Heart right ventricle (tissue), 16 donors: ENCODE measurements at regions not wholly inside any gene's neighbourhood (a gene's known extent, or its start where the extent isn't known, plus 50 kb on each side); places are given as distances from the start of the nearest gene placed in this dataset.

ENCODE experiments used
- ATAC-seq, 8 donors: fragments of 200-7000 bp; cut with Tn5 transposase; one replicate each; pipeline ENCODE4 v1.9.1; 2020; ENCODE audit warnings: mild to moderate bottlenecking in 8 of 8, moderate library complexity in 8 of 8, moderate number of reproducible peaks in 1 of 8
- DNase-seq, 2 donors: peaks; one replicate each; pipeline ENCODE4 v3.0.0-alpha.2; 2020
- H3K27ac ChIP-seq, 10 donors: fragments of 200-600 bp; sonication (generic) in 2 of 10; one replicate each; pipeline versions ENCODE4 v1.5.0 to v1.8.0; 2020 to 2022; ENCODE audit warnings: mild to moderate bottlenecking in 3 of 10
- H3K27me3 ChIP-seq, 7 donors: fragments of 200-600 bp; one replicate each; pipeline ENCODE4 v1.8.0; 2021 to 2022; ENCODE audit warnings: mild to moderate bottlenecking in 2 of 7
- H3K36me3 ChIP-seq, 9 donors: fragments of 200-600 bp; sonication (generic) in 1 of 9; one replicate each; pipeline versions ENCODE4 v1.5.0 to v1.8.0; 2020 to 2022; ENCODE audit warnings: mild to moderate bottlenecking in 2 of 9
- H3K4me1 ChIP-seq, 9 donors: fragments of 200-600 bp; sonication (generic) in 1 of 9; one replicate each; pipeline versions ENCODE4 v1.5.0 to v1.8.0; 2020 to 2022; ENCODE audit warnings: mild to moderate bottlenecking in 4 of 9
- H3K4me3 ChIP-seq, 10 donors: fragments of 200-600 bp; sonication (generic) in 2 of 10; one replicate each; pipeline versions ENCODE4 v1.5.0 to v1.8.0; 2020 to 2022; ENCODE audit warnings: mild to moderate bottlenecking in 7 of 10, moderate library complexity in 2 of 10
- H3K9me3 ChIP-seq, 11 donors: fragments of 200-600 bp in 10 of 11; sonication (generic) in 2 of 11; one replicate each; pipeline versions ENCODE4 v1.5.0 to v1.8.0; 2013 to 2022; ENCODE audit warnings: mild to moderate bottlenecking in 2 of 11, control low read depth in 1 of 11, moderate library complexity in 1 of 11
- WGBS, 2 donors: extraction: QIAGEN DNeasy Blood & Tissue Kit; methylation state at CpG; one replicate each; pipeline ENCODE4 v1.1.7; 2013; ENCODE audit warnings: inconsistent platforms in 1 of 2; 5-methylcytosine and 5-hydroxymethylcytosine counted together
- intact Hi-C, 10 donors: fragments of 100-400 bp; cut with DNase I; formaldehyde crosslinking; loops; one replicate each; pipeline versions ENCODE4 v1.11.1 to v1.14.2; 2022
- TF ChIP-seq, protein P1 (sequence below), 9 donors: fragments of 200-600 bp; sonication (generic) in 2 of 9; IDR thresholded peaks; one replicate each; pipeline versions ENCODE4 v1.5.0 to v1.8.0; 2021 to 2022; ENCODE audit warnings: antibody characterized with exemption in 9 of 9, mild to moderate bottlenecking in 5 of 9, moderate library complexity in 1 of 9
- donor health status: Arrhythmogenic right ventricular cardiomyopathy.
- donor health status: ischemic (EF 13 %, LVEDD 7.1; RV severe dilation, severe dysfunction).
- donor health status: healthy with polysubstance abuse.
- donor health status: DM: no; HTN: yes; CAD: no.
- donor health status: DM: no; HTN: no; CAD: no.
- donor health status: ischemic (EF 25% LVEDD 6.9; RV normal size, moderate dysfunction).
- donor health status: ischemic (EF 25% LVEDD 5.7; RV mildly dilated, moderate dysfunction).
- donor health status: healthy.
- donor health status: DM: yes; HTN: yes; CAD: no.
- donor health status: Ischemic cardiomyopathy.
- donor health status: ischemic (EF 35%, LVEDD 5.7; RV mildly dilated, moderate dysfunction).
- donor health status: nonischemic (EF 11% LVEDD 7.7; RV severe dilation, severe dysfunction).
- donor health status: DM: yes; HTN: yes; CAD: no.
- donor health status: PGD.
- donor health status: ischemic (EF 29% LVEDD 5.4; RV normal size, mild dysfunction).
- donor health status: nonischemic (EF 23%, LVEDD 6.1; RV moderate dilation, normal function).

DNA sequence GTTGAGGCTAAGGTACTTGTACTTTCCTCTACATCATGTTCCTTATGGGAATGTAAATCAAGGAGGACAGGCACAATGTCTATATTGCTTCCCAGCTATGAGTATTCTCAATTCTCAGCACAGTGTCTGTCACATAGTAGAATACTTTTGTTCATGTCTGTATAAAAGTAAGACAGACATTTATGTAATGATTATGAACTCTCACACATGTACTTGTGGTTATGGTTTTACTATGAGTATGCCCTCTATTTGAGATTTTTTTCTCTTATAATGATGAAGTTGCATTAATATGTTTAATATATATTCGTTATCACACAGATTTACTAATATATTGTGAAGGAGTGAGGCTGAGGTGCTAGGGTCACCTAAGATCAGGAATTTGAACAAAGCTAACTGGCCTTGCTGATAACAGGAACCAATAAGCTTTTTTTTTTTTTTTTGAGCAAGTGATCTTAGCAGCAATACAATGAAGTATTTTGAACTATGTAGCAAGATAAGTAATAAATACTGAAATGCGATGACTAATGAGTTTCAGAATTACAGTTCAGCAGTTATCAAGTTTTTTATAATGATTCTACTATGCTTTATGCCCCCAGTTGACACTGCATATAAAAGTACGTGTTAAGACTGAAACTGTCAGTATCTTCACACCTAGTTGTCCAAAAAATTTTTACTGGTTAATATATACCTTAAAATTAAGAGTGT lies 623.1 kb downstream of the HTR1B start:
- Histone ChIP-seq H3K9me3 (peaks cover 0 to 14% (median 0%) of the 10 kb centered on the region in 11 donors), H3K4me3 (no peak overlapping the region), H3K27me3 (no peaks in the 10 kb centered on the region), H3K27ac (no peak overlapping the region), H3K36me3 (no peaks in the 10 kb centered on the region), H3K4me1 (peaks cover 0 to 4% (median 0%) of the 10 kb centered on the region in 9 donors)
- no peak for ATAC-seq
- intact Hi-C loops, result no loop called here
- 81 to 89% methylated on average over 3 of the region's 3 CpGs for WGBS, 2 donors
- TF ChIP-seq, protein P1, sequence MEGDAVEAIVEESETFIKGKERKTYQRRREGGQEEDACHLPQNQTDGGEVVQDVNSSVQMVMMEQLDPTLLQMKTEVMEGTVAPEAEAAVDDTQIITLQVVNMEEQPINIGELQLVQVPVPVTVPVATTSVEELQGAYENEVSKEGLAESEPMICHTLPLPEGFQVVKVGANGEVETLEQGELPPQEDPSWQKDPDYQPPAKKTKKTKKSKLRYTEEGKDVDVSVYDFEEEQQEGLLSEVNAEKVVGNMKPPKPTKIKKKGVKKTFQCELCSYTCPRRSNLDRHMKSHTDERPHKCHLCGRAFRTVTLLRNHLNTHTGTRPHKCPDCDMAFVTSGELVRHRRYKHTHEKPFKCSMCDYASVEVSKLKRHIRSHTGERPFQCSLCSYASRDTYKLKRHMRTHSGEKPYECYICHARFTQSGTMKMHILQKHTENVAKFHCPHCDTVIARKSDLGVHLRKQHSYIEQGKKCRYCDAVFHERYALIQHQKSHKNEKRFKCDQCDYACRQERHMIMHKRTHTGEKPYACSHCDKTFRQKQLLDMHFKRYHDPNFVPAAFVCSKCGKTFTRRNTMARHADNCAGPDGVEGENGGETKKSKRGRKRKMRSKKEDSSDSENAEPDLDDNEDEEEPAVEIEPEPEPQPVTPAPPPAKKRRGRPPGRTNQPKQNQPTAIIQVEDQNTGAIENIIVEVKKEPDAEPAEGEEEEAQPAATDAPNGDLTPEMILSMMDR (IDR thresholded peaks at IDR 0.05), result no peak
- no peak for DNase-seq

- intact Hi-C loops, result no loop called here
- ATAC-seq (no peak), DNase-seq (no peak)
- Histone ChIP-seq H3K27ac (no peak overlapping the region), H3K4me1 (peaks cover 0 to 4% (median 0%) of the 10 kb centered on the region in 9 donors), H3K9me3 (peaks cover 0 to 8% (median 0%) of the 10 kb centered on the region in 11 donors), H3K4me3 (no peak overlapping the region), H3K36me3 (no peaks in the 10 kb centered on the region), H3K27me3 (no peaks in the 10 kb centered on the region)
- TF ChIP-seq, protein P1 (IDR thresholded peaks at IDR 0.05), result no peak
- WGBS, 2 donors, result 65 to 70% methylated on average over 2 of the region's 2 CpGs
Observed at GRCh38 chr6:76839505-76839904, 623.8 kb downstream of the HTR1B start.

GRCh38 chr6:76837564-76837963 lies 625.7 kb downstream of the HTR1B start:
- Histone ChIP-seq H3K4me1 (no peaks in the 10 kb centered on the region), H3K27me3 (no peaks in the 10 kb centered on the region), H3K9me3 (no peaks in the 10 kb centered on the region), H3K4me3 (no peak overlapping the region), H3K27ac (no peak overlapping the region), H3K36me3 (no peaks in the 10 kb centered on the region)
- TF ChIP-seq, protein P1 (IDR thresholded peaks at IDR 0.05), result no peak
- ATAC-seq (no peak), DNase-seq (no peak)
- WGBS, 2 donors, result 74 to 84% methylated on average over 5 of the region's 5 CpGs
- intact Hi-C loops, result no loop called here

- intact Hi-C loops, result no loop called here
- Histone ChIP-seq H3K4me1 (no peaks in the 10 kb centered on the region), H3K27me3 (no peaks in the 10 kb centered on the region)
Observed at GRCh38 chr6:76835695-76836094, 627.6 kb downstream of the HTR1B start.

More at GRCh38 chr6:76835695-76836094, 627.6 kb downstream of the HTR1B start:
- Histone ChIP-seq H3K4me3 (no peak overlapping the region), H3K36me3 (no peaks in the 10 kb centered on the region), H3K27ac (no peak overlapping the region), H3K9me3 (no peaks in the 10 kb centered on the region)
- ATAC-seq (no peak), DNase-seq (no peak)
- WGBS, 2 donors, result 64 to 73% methylated on average over 1 of the region's 1 CpG
- TF ChIP-seq, protein P1 (IDR thresholded peaks at IDR 0.05), result no peak
